ENCODE measurements at regions not wholly inside any gene's neighbourhood (a gene's known extent, or its start where the extent isn't known, plus 50 kb on each side); places are given as distances from the start of the nearest gene placed in this dataset.

GRCh38 chr7:25726781-25727311 is 425.2 kb upstream of the NFE2L3 start:
- TF ChIP-seq CTCF (IDR thresholded peaks at IDR 0.05; ENCODE audit: borderline replicate concordance, extremely low read depth, insufficient read depth): no peak
- no peak overlapping the region for H3K27ac ChIP-seq (ENCODE audit: low read depth in 2 of 2, low read length in 2 of 2)
- intact Hi-C loops (cut with DNase I): no loop called here

GRCh38 chr7:25727446-25727845 is 424.6 kb upstream of the NFE2L3 start:
- FAIRE-seq: no peak
- H3K9me3 ChIP-seq (ENCODE audit: control insufficient read depth in 2 of 3, insufficient read depth in 1 of 3, low read length in 3 of 3): no peaks in the 10 kb centered on the region
- peaks cover 0 to 5% (median 0%) of the 10 kb centered on the region in 3 donors for H3K4me1 ChIP-seq (ENCODE audit: control insufficient read depth in 2 of 3, insufficient read depth in 2 of 3, low read depth in 1 of 3, low read length in 3 of 3)
- no peaks in the 10 kb centered on the region for H3K36me3 ChIP-seq (ENCODE audit: control insufficient read depth in 2 of 3, insufficient read depth in 3 of 3, low read length in 3 of 3)
- TF ChIP-seq CTCF (IDR thresholded peaks at IDR 0.05; ENCODE audit: borderline replicate concordance, extremely low read depth, insufficient read depth): no peak
- intact Hi-C loops (cut with DNase I): no loop called here
- no peaks in the 10 kb centered on the region for H3K27me3 ChIP-seq (ENCODE audit: control insufficient read depth, insufficient read depth, low read length)
- H3K9ac ChIP-seq (ENCODE audit: low read length in 3 of 3): no peak overlapping the region
- H3K4me3 ChIP-seq (ENCODE audit: low read length in 3 of 3): no peak overlapping the region
- H3K27ac ChIP-seq (ENCODE audit: low read depth in 2 of 2, low read length in 2 of 2): no peak overlapping the region
- no peak for DNase-seq

More at GRCh38 chr7:25726781-25727311, 425.2 kb upstream of the NFE2L3 start:
- DNase-seq: peak in 2 of 5 donors; percentile 31 to 44
- Histone ChIP-seq H3K9ac (ENCODE audit: low read length in 3 of 3) (no peak overlapping the region), H3K4me3 (ENCODE audit: low read length in 3 of 3) (no peak overlapping the region), H3K27me3 (ENCODE audit: control insufficient read depth, insufficient read depth, low read length) (no peaks in the 10 kb centered on the region), H3K4me1 (ENCODE audit: control insufficient read depth in 2 of 3, insufficient read depth in 2 of 3, low read depth in 1 of 3, low read length in 3 of 3) (peaks cover 0 to under 1% (median 0%) of the 10 kb centered on the region in 3 donors), H3K9me3 (ENCODE audit: control insufficient read depth in 2 of 3, insufficient read depth in 1 of 3, low read length in 3 of 3) (no peaks in the 10 kb centered on the region), H3K36me3 (ENCODE audit: control insufficient read depth in 2 of 3, insufficient read depth in 3 of 3, low read length in 3 of 3) (no peaks in the 10 kb centered on the region)
- FAIRE-seq: no peak

- no peaks in the 10 kb centered on the region for H3K9me3 ChIP-seq (ENCODE audit: control insufficient read depth in 2 of 3, insufficient read depth in 1 of 3, low read length in 3 of 3)
- TF ChIP-seq CTCF (IDR thresholded peaks at IDR 0.05; ENCODE audit: borderline replicate concordance, extremely low read depth, insufficient read depth): no peak
- no peak overlapping the region for H3K27ac ChIP-seq (ENCODE audit: low read depth in 2 of 2, low read length in 2 of 2)
- no peak overlapping the region for H3K9ac ChIP-seq (ENCODE audit: low read length in 3 of 3)
- H3K36me3 ChIP-seq (ENCODE audit: control insufficient read depth in 2 of 3, insufficient read depth in 3 of 3, low read length in 3 of 3): no peaks in the 10 kb centered on the region
- peaks cover 0 to 5% (median 0%) of the 10 kb centered on the region in 3 donors for H3K4me1 ChIP-seq (ENCODE audit: control insufficient read depth in 2 of 3, insufficient read depth in 2 of 3, low read depth in 1 of 3, low read length in 3 of 3)
- no peak overlapping the region for H3K4me3 ChIP-seq (ENCODE audit: low read length in 3 of 3)
- intact Hi-C loops (cut with DNase I): no loop called here
- no peaks in the 10 kb centered on the region for H3K27me3 ChIP-seq (ENCODE audit: control insufficient read depth, insufficient read depth, low read length)
- FAIRE-seq (no peak), DNase-seq (no peak)
Measured at GRCh38 chr7:25727876-25728275, 424.1 kb upstream of the NFE2L3 start.

All from kidney (tissue), 13 donors.